CD4-positive, alpha-beta T cell (primary cell): ENCODE measurements at regions not wholly inside any gene's neighbourhood (a gene's known extent, or its start where the extent isn't known, plus 50 kb on each side); places are given as distances from the start of the nearest gene placed in this dataset.
"Not testable (repeated sequence)": the region's sequence is repeated elsewhere in the genome, so short reads cannot be mapped to it uniquely, and the experiment has no call there.

Source experiments
- ATAC-seq: fragments of 200-7000 bp; cut with Tn5 transposase; one replicate; pipeline ENCODE4 v1.10.0; 2022; ENCODE audit warnings: mild to moderate bottlenecking; ENCODE audit not compliant: poor library complexity
- CTCF ChIA-PET: fragments of 350-600 bp; sonication (Branson Sonifier 250); formaldehyde crosslinking; loops from one replicate; lab custom pipeline; 2021; ENCODE audit warnings: antibody characterized with exemption, inconsistent platforms; lab: Charles Lee
- POLR2A ChIA-PET: fragments of 350-600 bp; sonication (Branson Sonifier 250); formaldehyde crosslinking; loops from one replicate; lab custom pipeline; 2021; ENCODE audit warnings: antibody characterized with exemption, inconsistent platforms; lab: Charles Lee
- DNase-seq, 14 experiments: peaks; one replicate each; pipeline ENCODE4 v3.0.0-alpha.2; 2013 to 2020; ENCODE audit warnings: mixed read lengths in 2 of 14
- H3K27ac ChIP-seq, 2 donors: one replicate each; pipeline versions ENCODE4 v1.5.1 to v1.7.0; 2013; ENCODE audit warnings: low read length in 2 of 2, low read depth in 1 of 2, mild to moderate bottlenecking in 1 of 2
- H3K27me3 ChIP-seq, 2 experiments: 1 replicate in 1 of 2; 2 replicates in 1 of 2; pipeline versions ENCODE4 v1.6.1 to v1.7.0; 2013; ENCODE audit warnings: low read length in 2 of 2, control low read depth in 1 of 2, mild to moderate bottlenecking in 1 of 2, moderate library complexity in 1 of 2; ENCODE audit not compliant: insufficient read depth in 2 of 2, control insufficient read depth in 1 of 2
- H3K36me3 ChIP-seq: one replicate; pipeline ENCODE4 v1.6.1; 2013; ENCODE audit warnings: low read length, control low read depth; ENCODE audit not compliant: insufficient read depth
- H3K4me1 ChIP-seq: one replicate; pipeline ENCODE4 v1.6.1; 2013; ENCODE audit warnings: low read length, control low read depth; ENCODE audit not compliant: insufficient read depth
- H3K4me3 ChIP-seq: one replicate; pipeline ENCODE4 v1.5.1; 2013; ENCODE audit warnings: mild to moderate bottlenecking, low read length, moderate library complexity
- H3K9me3 ChIP-seq, 2 experiments: 1 replicate in 1 of 2; 2 replicates in 1 of 2; pipeline versions ENCODE4 v1.6.1 to v1.7.0; 2013; ENCODE audit warnings: low read length in 2 of 2, mild to moderate bottlenecking in 2 of 2, control low read depth in 1 of 2, moderate library complexity in 1 of 2; ENCODE audit not compliant: control insufficient read depth in 1 of 2, insufficient read depth in 1 of 2
- H3K27ac Mint-ChIP-seq: one replicate; pipeline ENCODE4 v1.8.0; 2020; ENCODE audit warnings: mixed read lengths
- H3K27me3 Mint-ChIP-seq: one replicate; pipeline ENCODE4 v1.8.0; 2021; ENCODE audit warnings: mixed read lengths
- H3K36me3 Mint-ChIP-seq: one replicate; pipeline ENCODE4 v1.8.0; 2021; ENCODE audit warnings: low read depth, mixed read lengths
- H3K4me1 Mint-ChIP-seq: one replicate; pipeline ENCODE4 v1.8.0; 2021; ENCODE audit warnings: low read depth, mixed read lengths
- H3K4me3 Mint-ChIP-seq: one replicate; pipeline ENCODE4 v1.8.0; 2020; ENCODE audit warnings: mild to moderate bottlenecking, mixed read lengths
- H3K9me3 Mint-ChIP-seq: one replicate; pipeline ENCODE4 v1.8.0; 2020; ENCODE audit warnings: mixed read lengths
- CTCF ChIP-seq: fragments of 200-600 bp; IDR thresholded peaks from one replicate; pipeline ENCODE4 v1.8.0; 2022; ENCODE audit warnings: antibody characterized with exemption, mild to moderate bottlenecking
- intact Hi-C, 2 experiments: fragments of 100-400 bp; cut with DNase I in 1 of 2; cut with micrococcal nuclease in 1 of 2; formaldehyde crosslinking; loops; one replicate each; pipeline versions ENCODE4 v1.15.1 to v1.9.0; 2023 to 2025; cut with DNase I, micrococcal nuclease

- ATAC-seq (no peak), DNase-seq (no peak)
- intact Hi-C loops, result no loop called here
- Mint-ChIP-seq H3K9me3 (peaks cover 9% of the 10 kb centered on the region), H3K27ac (no peak overlapping the region), H3K36me3 (no peaks in the 10 kb centered on the region), H3K4me1 (no peaks in the 10 kb centered on the region), H3K4me3 (no peak overlapping the region), H3K27me3 (no peaks in the 10 kb centered on the region)
- CTCF ChIA-PET, result no interaction called here
- Histone ChIP-seq H3K27me3 (no peaks in the 10 kb centered on the region), H3K9me3 (peaks cover 4 to 11% of the 10 kb centered on the region in 2 experiments), H3K4me1 (no peaks in the 10 kb centered on the region), H3K27ac (no peak overlapping the region), H3K4me3 (no peak overlapping the region), H3K36me3 (no peaks in the 10 kb centered on the region)
- no peak for TF ChIP-seq CTCF
- POLR2A ChIA-PET, result no interaction called here
Observed at GRCh38 chr10:125252937-125253336, 92.6 kb upstream of the CTBP2 start.

- CTCF ChIA-PET, H3K4me1 ChIP-seq, H3K27ac ChIP-seq, H3K4me3 Mint-ChIP-seq, H3K27me3 Mint-ChIP-seq, intact Hi-C loops, H3K9me3 Mint-ChIP-seq, ATAC-seq, H3K27ac Mint-ChIP-seq, POLR2A ChIA-PET, H3K9me3 ChIP-seq, H3K4me1 Mint-ChIP-seq, H3K36me3 Mint-ChIP-seq, H3K36me3 ChIP-seq, DNase-seq, H3K27me3 ChIP-seq, H3K4me3 ChIP-seq: not testable (repeated sequence)
Observed at GRCh38 chr10:125250834-125251233, 90.5 kb upstream of the CTBP2 start.

GRCh38 chr10:125249948-125250347, 89.6 kb upstream of the CTBP2 start:
- H3K36me3 ChIP-seq, result no peaks in the 10 kb centered on the region
- no peak overlapping the region for H3K4me3 ChIP-seq
- no peaks in the 10 kb centered on the region for H3K36me3 Mint-ChIP-seq
- POLR2A ChIA-PET, result no interaction called here
- ATAC-seq (no peak), DNase-seq (no peak)
- H3K27ac ChIP-seq, result no peak overlapping the region
- no peaks in the 10 kb centered on the region for H3K4me1 Mint-ChIP-seq
- intact Hi-C loops, result no loop called here
- H3K27me3 ChIP-seq, result no peaks in the 10 kb centered on the region
- peaks cover 11% of the 10 kb centered on the region for H3K9me3 Mint-ChIP-seq
- no peak overlapping the region for H3K27ac Mint-ChIP-seq
- peaks cover 4 to 6% of the 10 kb centered on the region in 2 experiments for H3K9me3 ChIP-seq
- H3K27me3 Mint-ChIP-seq, result no peaks in the 10 kb centered on the region
- no peak for TF ChIP-seq CTCF
- no peak overlapping the region for H3K4me3 Mint-ChIP-seq
- CTCF ChIA-PET, result no interaction called here
- no peaks in the 10 kb centered on the region for H3K4me1 ChIP-seq

- no peak for DNase-seq
- Histone ChIP-seq H3K36me3 (no peaks in the 10 kb centered on the region), H3K4me3 (no peak overlapping the region), H3K4me1 (no peaks in the 10 kb centered on the region), H3K27me3 (no peaks in the 10 kb centered on the region), H3K9me3 (peaks cover 4 to 6% of the 10 kb centered on the region in 2 experiments), H3K27ac (no peak overlapping the region)
- no peaks in the 10 kb centered on the region for H3K36me3 Mint-ChIP-seq
- H3K27ac Mint-ChIP-seq, result no peak overlapping the region
- TF ChIP-seq CTCF, result no peak
- ChIA-PET POLR2A (no interaction called here), CTCF (no interaction called here)
- no peak for ATAC-seq
- H3K27me3 Mint-ChIP-seq, result no peaks in the 10 kb centered on the region
- no peaks in the 10 kb centered on the region for H3K4me1 Mint-ChIP-seq
- H3K4me3 Mint-ChIP-seq, result no peak overlapping the region
- intact Hi-C loops, result no loop called here
- peaks cover 9% of the 10 kb centered on the region for H3K9me3 Mint-ChIP-seq
Observed at GRCh38 chr10:125248489-125248888, 88.1 kb upstream of the CTBP2 start.
